Skeletal muscle satellite cell (primary cell): ENCODE measurements at regions not wholly inside any gene's neighbourhood (a gene's known extent, or its start where the extent isn't known, plus 50 kb on each side); places are given as distances from the start of the nearest gene placed in this dataset.

Source experiments
- H3K27me3 ChIP-seq: 2 replicates; pipeline ENCODE4 v1.7.0; 2013; ENCODE audit warnings: low read length; ENCODE audit not compliant: control insufficient read depth, insufficient read depth
- H3K36me3 ChIP-seq: 2 replicates; pipeline ENCODE4 v1.7.0; 2013; ENCODE audit warnings: mild to moderate bottlenecking, control low read depth, low read length; ENCODE audit not compliant: insufficient read depth
- H3K4me1 ChIP-seq: 2 replicates; pipeline ENCODE4 v1.7.0; 2013; ENCODE audit warnings: low read length; ENCODE audit not compliant: control insufficient read depth, insufficient read depth
- H3K4me2 ChIP-seq: 2 replicates; pipeline ENCODE4 v1.7.0; 2013; ENCODE audit warnings: mild to moderate bottlenecking, low read length
- H3K4me3 ChIP-seq: 2 replicates; pipeline ENCODE4 v1.7.0; 2013; ENCODE audit warnings: low read length
- H3K9ac ChIP-seq: 2 replicates; pipeline ENCODE4 v1.7.0; 2013; ENCODE audit warnings: mild to moderate bottlenecking, low read depth, low read length, moderate library complexity
- H3K9me3 ChIP-seq: replicated peaks from 2 replicates; pipeline ENCODE4 v1.7.0; 2013; ENCODE audit warnings: mild to moderate bottlenecking, control low read depth, low read length

GRCh38 chr1:22259551-22260282 is 116.8 kb upstream of the WNT4 start:
- Histone ChIP-seq H3K9me3 (no peaks in the 10 kb centered on the region), H3K4me1 (no peaks in the 10 kb centered on the region), H3K27me3 (peaks cover 50% of the 10 kb centered on the region), H3K9ac (no peak overlapping the region), H3K4me3 (no peak overlapping the region), H3K4me2 (no peak overlapping the region), H3K36me3 (no peaks in the 10 kb centered on the region)

- no peaks in the 10 kb centered on the region for H3K9me3 ChIP-seq
- H3K4me1 ChIP-seq = no peaks in the 10 kb centered on the region
- no peak overlapping the region for H3K4me2 ChIP-seq
- no peaks in the 10 kb centered on the region for H3K36me3 ChIP-seq
- H3K9ac ChIP-seq = no peak overlapping the region
- no peak overlapping the region for H3K4me3 ChIP-seq
- H3K27me3 ChIP-seq = peaks cover 45% of the 10 kb centered on the region
These were observed 118.0 kb upstream of the WNT4 start for GRCh38 chr1:22260860-22261432.

GRCh38 chr1:22261580-22261979 is 118.7 kb upstream of the WNT4 start:
- H3K36me3 ChIP-seq = no peaks in the 10 kb centered on the region
- no peak overlapping the region for H3K4me3 ChIP-seq
- no peak overlapping the region for H3K9ac ChIP-seq
- H3K4me1 ChIP-seq = no peaks in the 10 kb centered on the region
- no peaks in the 10 kb centered on the region for H3K9me3 ChIP-seq
- no peak overlapping the region for H3K4me2 ChIP-seq
- H3K27me3 ChIP-seq = peaks cover 48% of the 10 kb centered on the region

- Histone ChIP-seq H3K9ac (no peak overlapping the region), H3K4me1 (no peaks in the 10 kb centered on the region), H3K9me3 (no peaks in the 10 kb centered on the region), H3K4me3 (no peak overlapping the region), H3K36me3 (no peaks in the 10 kb centered on the region), H3K4me2 (no peak overlapping the region), H3K27me3 (peaks cover 53% of the 10 kb centered on the region)
These were observed 119.7 kb upstream of the WNT4 start for GRCh38 chr1:22262583-22262982.

GRCh38 chr1:22263359-22263758 is 120.5 kb upstream of the WNT4 start:
- no peaks in the 10 kb centered on the region for H3K4me1 ChIP-seq
- no peak overlapping the region for H3K4me3 ChIP-seq
- H3K27me3 ChIP-seq = peaks cover 52% of the 10 kb centered on the region
- no peaks in the 10 kb centered on the region for H3K36me3 ChIP-seq
- H3K9ac ChIP-seq = no peak overlapping the region
- H3K4me2 ChIP-seq = no peak overlapping the region
- H3K9me3 ChIP-seq = no peaks in the 10 kb centered on the region

- H3K9me3 ChIP-seq = no peaks in the 10 kb centered on the region
- H3K9ac ChIP-seq = no peak overlapping the region
- peaks cover 50% of the 10 kb centered on the region for H3K27me3 ChIP-seq
- no peak overlapping the region for H3K4me2 ChIP-seq
- H3K36me3 ChIP-seq = no peaks in the 10 kb centered on the region
- no peak overlapping the region for H3K4me3 ChIP-seq
- no peaks in the 10 kb centered on the region for H3K4me1 ChIP-seq
These were observed 121.8 kb upstream of the WNT4 start for GRCh38 chr1:22264464-22265341.

- Histone ChIP-seq H3K4me1 (no peaks in the 10 kb centered on the region), H3K4me2 (no peak overlapping the region), H3K36me3 (no peaks in the 10 kb centered on the region), H3K9me3 (no peaks in the 10 kb centered on the region), H3K27me3 (peaks cover 49% of the 10 kb centered on the region), H3K9ac (no peak overlapping the region), H3K4me3 (no peak overlapping the region)
These were observed 123.2 kb upstream of the WNT4 start for GRCh38 chr1:22266141-22266540.

- Histone ChIP-seq H3K4me3 (no peak overlapping the region), H3K4me1 (no peaks in the 10 kb centered on the region), H3K36me3 (no peaks in the 10 kb centered on the region), H3K9ac (no peak overlapping the region), H3K9me3 (no peaks in the 10 kb centered on the region), H3K4me2 (no peak overlapping the region), H3K27me3 (peaks cover 51% of the 10 kb centered on the region)
These were observed 124.7 kb upstream of the WNT4 start for GRCh38 chr1:22267413-22268175.

- H3K4me1 ChIP-seq = no peaks in the 10 kb centered on the region
- no peak overlapping the region for H3K4me2 ChIP-seq
- no peaks in the 10 kb centered on the region for H3K9me3 ChIP-seq
- H3K36me3 ChIP-seq = no peaks in the 10 kb centered on the region
- H3K9ac ChIP-seq = no peak overlapping the region
- H3K4me3 ChIP-seq = no peak overlapping the region
- peaks cover 51% of the 10 kb centered on the region for H3K27me3 ChIP-seq
These were observed 125.4 kb upstream of the WNT4 start for GRCh38 chr1:22268327-22268726.

- H3K9ac ChIP-seq = no peak overlapping the region
- no peaks in the 10 kb centered on the region for H3K9me3 ChIP-seq
- H3K27me3 ChIP-seq = peaks cover 61% of the 10 kb centered on the region
- H3K4me3 ChIP-seq = no peak overlapping the region
- H3K4me2 ChIP-seq = no peak overlapping the region
- no peaks in the 10 kb centered on the region for H3K36me3 ChIP-seq
- no peaks in the 10 kb centered on the region for H3K4me1 ChIP-seq
These were observed 129.2 kb upstream of the WNT4 start for GRCh38 chr1:22271847-22272801.
